ENCODE measurements at regions not wholly inside any gene's neighbourhood (a gene's known extent, or its start where the extent isn't known, plus 50 kb on each side); places are given as distances from the start of the nearest gene placed in this dataset.

- TF ChIP-seq, protein P1, sequence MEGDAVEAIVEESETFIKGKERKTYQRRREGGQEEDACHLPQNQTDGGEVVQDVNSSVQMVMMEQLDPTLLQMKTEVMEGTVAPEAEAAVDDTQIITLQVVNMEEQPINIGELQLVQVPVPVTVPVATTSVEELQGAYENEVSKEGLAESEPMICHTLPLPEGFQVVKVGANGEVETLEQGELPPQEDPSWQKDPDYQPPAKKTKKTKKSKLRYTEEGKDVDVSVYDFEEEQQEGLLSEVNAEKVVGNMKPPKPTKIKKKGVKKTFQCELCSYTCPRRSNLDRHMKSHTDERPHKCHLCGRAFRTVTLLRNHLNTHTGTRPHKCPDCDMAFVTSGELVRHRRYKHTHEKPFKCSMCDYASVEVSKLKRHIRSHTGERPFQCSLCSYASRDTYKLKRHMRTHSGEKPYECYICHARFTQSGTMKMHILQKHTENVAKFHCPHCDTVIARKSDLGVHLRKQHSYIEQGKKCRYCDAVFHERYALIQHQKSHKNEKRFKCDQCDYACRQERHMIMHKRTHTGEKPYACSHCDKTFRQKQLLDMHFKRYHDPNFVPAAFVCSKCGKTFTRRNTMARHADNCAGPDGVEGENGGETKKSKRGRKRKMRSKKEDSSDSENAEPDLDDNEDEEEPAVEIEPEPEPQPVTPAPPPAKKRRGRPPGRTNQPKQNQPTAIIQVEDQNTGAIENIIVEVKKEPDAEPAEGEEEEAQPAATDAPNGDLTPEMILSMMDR (IDR thresholded peaks at IDR 0.05 in 2 of 3, conservative IDR thresholded peaks at IDR 0.05 in 1 of 3; ENCODE audit: control insufficient read depth in 2 of 3, extremely low read depth in 1 of 3, insufficient read depth in 1 of 3, low read depth in 3 of 3, low read length in 3 of 3): no peak
- no peak for TF ChIP-seq IRF3 (IDR thresholded peaks at IDR 0.05)
- TF ChIP-seq EZH2 (IDR thresholded peaks at IDR 0.05; ENCODE audit: borderline replicate concordance, control insufficient read depth, low read depth, low read length): no peak
- TF ChIP-seq ZNF274 (IDR thresholded peaks at IDR 0.05; ENCODE audit: insufficient read depth, insufficient read length): no peak
Observed at GRCh38 chr2:88837511-88838160, 146.2 kb downstream of the RPIA start.
